ENCODE measurements at regions not wholly inside any gene's neighbourhood (a gene's known extent, or its start where the extent isn't known, plus 50 kb on each side); places are given as distances from the start of the nearest gene placed in this dataset.
"Not testable (repeated sequence)": the region's sequence is repeated elsewhere in the genome, so short reads cannot be mapped to it uniquely, and the experiment has no call there.

GRCh38 chr14:87734577-87735360, 258.2 kb downstream of the GALC start:
- in situ Hi-C loops (cut with HindIII; ENCODE audit: low sequenced_read_pairs): not testable (repeated sequence)

GRCh38 chr14:87733115-87733514, 259.9 kb downstream of the GALC start:
- in situ Hi-C loops (cut with HindIII; ENCODE audit: low sequenced_read_pairs): not testable (repeated sequence)

GRCh38 chr14:87732562-87732961, 260.4 kb downstream of the GALC start:
- in situ Hi-C loops (cut with HindIII; ENCODE audit: low sequenced_read_pairs): no loop called here

- in situ Hi-C loops (cut with HindIII; ENCODE audit: low sequenced_read_pairs): no loop called here
These were observed 267.7 kb downstream of the GALC start for GRCh38 chr14:87725318-87725717.

GRCh38 chr14:87712396-87713090, 280.4 kb downstream of the GALC start:
- in situ Hi-C loops (cut with HindIII; ENCODE audit: low sequenced_read_pairs): no loop called here

- in situ Hi-C loops (cut with HindIII; ENCODE audit: low sequenced_read_pairs): no loop called here
These were observed 287.5 kb downstream of the GALC start for GRCh38 chr14:87705439-87705896.

GRCh38 chr14:87698481-87698880, 294.5 kb downstream of the GALC start:
- in situ Hi-C loops (cut with HindIII; ENCODE audit: low sequenced_read_pairs): no loop called here

- in situ Hi-C loops (cut with HindIII; ENCODE audit: low sequenced_read_pairs): no loop called here
These were observed 296.5 kb downstream of the GALC start for GRCh38 chr14:87696485-87696884.

- in situ Hi-C loops (cut with HindIII; ENCODE audit: low sequenced_read_pairs): no loop called here
These were observed 301.7 kb downstream of the GALC start for GRCh38 chr14:87691042-87691881.

- in situ Hi-C loops (cut with HindIII; ENCODE audit: low sequenced_read_pairs): no loop called here
These were observed 302.8 kb downstream of the GALC start for GRCh38 chr14:87690076-87690613.

- in situ Hi-C loops (cut with HindIII; ENCODE audit: low sequenced_read_pairs): no loop called here
These were observed 304.5 kb downstream of the GALC start for GRCh38 chr14:87688524-87688923.

- in situ Hi-C loops (cut with HindIII; ENCODE audit: low sequenced_read_pairs): no loop called here
These were observed 305.6 kb downstream of the GALC start for GRCh38 chr14:87687420-87687819.

- in situ Hi-C loops (cut with HindIII; ENCODE audit: low sequenced_read_pairs): no loop called here
These were observed 306.2 kb downstream of the GALC start for GRCh38 chr14:87686746-87687145.

- in situ Hi-C loops (cut with HindIII; ENCODE audit: low sequenced_read_pairs): no loop called here
These were observed 313.1 kb downstream of the GALC start for GRCh38 chr14:87679866-87680265.

- in situ Hi-C loops (cut with HindIII; ENCODE audit: low sequenced_read_pairs): no loop called here
These were observed 314.4 kb downstream of the GALC start for GRCh38 chr14:87678624-87679023.

- in situ Hi-C loops (cut with HindIII; ENCODE audit: low sequenced_read_pairs): no loop called here
These were observed 316.1 kb downstream of the GALC start for GRCh38 chr14:87676814-87677437.

- in situ Hi-C loops (cut with HindIII; ENCODE audit: low sequenced_read_pairs): no loop called here
These were observed 325.3 kb downstream of the GALC start for GRCh38 chr14:87667659-87668058.

GRCh38 chr14:87656315-87656714, 336.7 kb downstream of the GALC start:
- in situ Hi-C loops (cut with HindIII; ENCODE audit: low sequenced_read_pairs): no loop called here

GRCh38 chr14:87652278-87652677, 340.7 kb downstream of the GALC start:
- in situ Hi-C loops (cut with HindIII; ENCODE audit: low sequenced_read_pairs): no loop called here

- in situ Hi-C loops (cut with HindIII; ENCODE audit: low sequenced_read_pairs): no loop called here
These were observed 348.3 kb downstream of the GALC start for GRCh38 chr14:87644689-87645088.

- in situ Hi-C loops (cut with HindIII; ENCODE audit: low sequenced_read_pairs): no loop called here
These were observed 350.0 kb downstream of the GALC start for GRCh38 chr14:87643005-87643404.
